ENCODE measurements at regions not wholly inside any gene's neighbourhood (a gene's known extent, or its start where the extent isn't known, plus 50 kb on each side); places are given as distances from the start of the nearest gene placed in this dataset.

- TF ChIP-seq POLR2A (IDR thresholded peaks at IDR 0.05): no peak
- TF ChIP-seq CTCF (IDR thresholded peaks at IDR 0.05): no peak
Observed at GRCh38 chr2:67633212-67633856, 236.2 kb downstream of the ETAA1 start.

Measured in adrenal gland (tissue), 5 donors.